Tibial nerve (tissue), 4 donors: ENCODE measurements at regions not wholly inside any gene's neighbourhood (a gene's known extent, or its start where the extent isn't known, plus 50 kb on each side); places are given as distances from the start of the nearest gene placed in this dataset.

Experiments
- DNase-seq, 2 donors: peaks; one replicate each; pipeline ENCODE4 v3.0.0-alpha.2; 2019; ENCODE audit warnings: low spot score in 2 of 2
- H3K27ac ChIP-seq, 4 donors: fragments of 200-600 bp; sonication (generic) in 3 of 4; one replicate each; pipeline ENCODE4 v1.5.1; 2017 to 2019; ENCODE audit warnings: mild to moderate bottlenecking in 1 of 4
- H3K27me3 ChIP-seq, 2 donors: fragments of 200-600 bp; sonication (generic) in 1 of 2; one replicate each; pipeline versions ENCODE4 v1.5.1 to v1.6.0; 2017 to 2019
- H3K36me3 ChIP-seq, 3 donors: fragments of 200-600 bp; sonication (generic); one replicate each; pipeline ENCODE4 v1.5.1; 2018 to 2019
- H3K4me1 ChIP-seq, 4 donors: fragments of 200-600 bp; sonication (generic) in 3 of 4; one replicate each; pipeline ENCODE4 v1.5.1; 2017 to 2019
- H3K4me3 ChIP-seq, 4 donors: fragments of 200-600 bp; sonication (generic) in 3 of 4; one replicate each; pipeline ENCODE4 v1.5.1; 2017 to 2019; ENCODE audit warnings: mild to moderate bottlenecking in 1 of 4, moderate library complexity in 1 of 4
- H3K9me3 ChIP-seq, 4 donors: fragments of 200-600 bp; sonication (generic) in 3 of 4; one replicate each; pipeline ENCODE4 v1.5.1; 2017 to 2019
- EP300 ChIP-seq, 2 donors: sonication (generic); formaldehyde crosslinking; IDR thresholded peaks; one replicate each; pipeline ENCODE4 v1.6.1; 2017; ENCODE audit warnings: antibody characterized with exemption in 2 of 2, mild to moderate bottlenecking in 1 of 2
- POLR2A ChIP-seq, 2 donors: fragments of 450-650 bp; IDR thresholded peaks; one replicate each; pipeline ENCODE4 v1.6.1; 2017; ENCODE audit warnings: antibody characterized with exemption in 2 of 2, mild to moderate bottlenecking in 2 of 2, moderate library complexity in 2 of 2
- WGBS, 2 donors: methylation state at CpG; one replicate each; pipeline ENCODE4 v1.1.5; 2018; 5-methylcytosine and 5-hydroxymethylcytosine counted together
- TF ChIP-seq, protein P1 (sequence below), 5 experiments: fragments of 200-600 bp in 3 of 5; fragments of 450-650 bp in 2 of 5; sonication (generic) in 3 of 5; IDR thresholded peaks; one replicate each; pipeline ENCODE4 v1.5.1; 2016 to 2019; ENCODE audit warnings: antibody characterized with exemption in 5 of 5, mild to moderate bottlenecking in 3 of 5, moderate library complexity in 2 of 5

DNA sequence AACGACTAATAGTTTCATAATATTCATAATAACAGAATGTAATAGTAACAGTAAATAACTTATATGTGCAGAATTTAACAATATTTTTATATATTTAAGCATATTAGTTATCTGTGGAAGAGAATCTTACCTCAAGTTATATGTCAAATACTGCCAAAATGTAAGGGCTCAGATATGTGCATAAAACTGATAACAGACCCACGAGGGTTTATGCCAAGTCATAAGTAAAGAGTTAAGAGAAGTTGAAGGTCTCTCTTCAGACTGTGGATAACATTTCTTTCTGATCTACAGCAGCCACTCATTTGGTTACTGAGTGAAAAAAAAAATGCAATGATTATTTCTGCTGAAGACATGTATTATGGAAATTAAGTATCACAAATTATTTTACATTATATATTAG lies 1167.8 kb upstream of the NCAM2 start:
- no peak for DNase-seq
- no peaks in the 10 kb centered on the region for H3K36me3 ChIP-seq
- WGBS, 2 donors = 63 to 76% methylated on average over 2 of the region's 2 CpGs
- TF ChIP-seq EP300 (IDR thresholded peaks at IDR 0.05) (no peak), POLR2A (IDR thresholded peaks at IDR 0.05) (no peak)
- TF ChIP-seq, protein P1, sequence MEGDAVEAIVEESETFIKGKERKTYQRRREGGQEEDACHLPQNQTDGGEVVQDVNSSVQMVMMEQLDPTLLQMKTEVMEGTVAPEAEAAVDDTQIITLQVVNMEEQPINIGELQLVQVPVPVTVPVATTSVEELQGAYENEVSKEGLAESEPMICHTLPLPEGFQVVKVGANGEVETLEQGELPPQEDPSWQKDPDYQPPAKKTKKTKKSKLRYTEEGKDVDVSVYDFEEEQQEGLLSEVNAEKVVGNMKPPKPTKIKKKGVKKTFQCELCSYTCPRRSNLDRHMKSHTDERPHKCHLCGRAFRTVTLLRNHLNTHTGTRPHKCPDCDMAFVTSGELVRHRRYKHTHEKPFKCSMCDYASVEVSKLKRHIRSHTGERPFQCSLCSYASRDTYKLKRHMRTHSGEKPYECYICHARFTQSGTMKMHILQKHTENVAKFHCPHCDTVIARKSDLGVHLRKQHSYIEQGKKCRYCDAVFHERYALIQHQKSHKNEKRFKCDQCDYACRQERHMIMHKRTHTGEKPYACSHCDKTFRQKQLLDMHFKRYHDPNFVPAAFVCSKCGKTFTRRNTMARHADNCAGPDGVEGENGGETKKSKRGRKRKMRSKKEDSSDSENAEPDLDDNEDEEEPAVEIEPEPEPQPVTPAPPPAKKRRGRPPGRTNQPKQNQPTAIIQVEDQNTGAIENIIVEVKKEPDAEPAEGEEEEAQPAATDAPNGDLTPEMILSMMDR (IDR thresholded peaks at IDR 0.05) = no peak
- no peak overlapping the region for H3K4me3 ChIP-seq
- H3K9me3 ChIP-seq = no peaks in the 10 kb centered on the region
- H3K4me1 ChIP-seq = no peaks in the 10 kb centered on the region
- no peaks in the 10 kb centered on the region for H3K27me3 ChIP-seq
- no peak overlapping the region for H3K27ac ChIP-seq

DNA sequence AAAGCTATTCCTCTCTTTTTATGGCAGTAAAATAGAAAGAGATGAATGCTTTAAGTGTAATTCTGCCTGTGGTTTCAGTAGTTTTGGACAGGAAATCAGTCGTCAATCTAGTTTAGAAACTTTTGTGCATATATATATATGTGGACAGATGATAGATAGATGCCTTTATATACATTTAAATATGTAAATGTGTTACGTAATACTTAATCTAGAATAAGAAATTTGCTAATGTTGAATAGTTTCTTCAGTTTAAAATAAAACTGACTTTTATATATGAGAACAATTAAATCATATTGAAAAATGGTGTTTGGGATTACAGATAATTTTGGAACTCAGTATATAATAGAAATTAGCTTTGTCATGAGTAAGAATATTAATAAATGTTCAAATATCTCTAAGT lies 1165.7 kb upstream of the NCAM2 start:
- H3K4me3 ChIP-seq = no peak overlapping the region
- no peak overlapping the region for H3K27ac ChIP-seq
- no peaks in the 10 kb centered on the region for H3K4me1 ChIP-seq
- no peaks in the 10 kb centered on the region for H3K9me3 ChIP-seq
- no peaks in the 10 kb centered on the region for H3K36me3 ChIP-seq
- TF ChIP-seq EP300 (IDR thresholded peaks at IDR 0.05) (no peak), POLR2A (IDR thresholded peaks at IDR 0.05) (no peak)
- TF ChIP-seq, protein P1 (IDR thresholded peaks at IDR 0.05) = no peak
- WGBS, 2 donors = 87 to 91% methylated on average over 2 of the region's 2 CpGs
- DNase-seq = no peak
- H3K27me3 ChIP-seq = no peaks in the 10 kb centered on the region

DNA sequence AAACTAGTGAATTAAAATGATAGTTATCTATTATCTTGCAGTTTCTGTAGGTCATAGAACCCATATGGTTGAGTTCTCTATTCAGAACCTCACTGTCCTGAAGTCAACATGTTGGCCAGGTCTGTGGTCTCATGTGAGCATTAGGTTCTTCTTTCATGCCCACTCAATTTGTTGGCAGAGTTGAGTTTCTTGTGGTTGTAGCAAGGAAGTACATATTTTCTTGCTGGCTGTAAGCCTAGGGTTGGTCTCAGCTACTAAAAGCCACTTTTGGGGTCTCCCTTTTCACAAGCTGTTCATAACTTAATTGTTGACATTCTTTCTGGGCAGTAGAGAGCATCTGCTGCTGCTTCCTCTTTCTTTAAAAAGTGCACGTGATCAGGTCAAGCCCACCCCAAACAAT lies 1165.1 kb upstream of the NCAM2 start:
- no peak overlapping the region for H3K4me3 ChIP-seq
- no peak for DNase-seq
- WGBS, 2 donors = 26 to 32% methylated on average over 1 of the region's 1 CpG

DNA sequence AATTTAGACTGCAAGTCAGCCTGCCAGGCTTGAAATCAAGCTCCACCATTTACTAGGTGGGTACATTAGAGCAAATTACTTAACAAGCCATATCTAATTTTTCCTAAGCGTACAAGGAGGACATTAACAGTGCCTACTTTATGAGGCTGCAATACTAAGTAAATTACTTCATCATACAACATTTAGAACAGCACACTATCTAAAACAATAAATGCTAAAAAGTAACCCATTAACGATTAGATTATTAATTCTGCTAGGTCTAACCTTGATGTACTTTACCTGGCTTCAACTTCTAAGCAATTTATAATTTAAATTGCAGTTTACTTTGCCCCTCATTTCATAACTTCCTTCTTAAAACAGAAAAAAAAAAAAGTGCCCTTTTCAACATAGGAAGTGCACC lies 1155.6 kb upstream of the NCAM2 start:
- 88 to 89% methylated on average over 2 of the region's 2 CpGs for WGBS, 2 donors
- no peak for DNase-seq
- TF ChIP-seq POLR2A (IDR thresholded peaks at IDR 0.05) (no peak), EP300 (IDR thresholded peaks at IDR 0.05) (no peak)
- TF ChIP-seq, protein P1 (IDR thresholded peaks at IDR 0.05) = no peak

More for the DNA sequence above, 1165.1 kb upstream of the NCAM2 start:
- H3K27me3 ChIP-seq = no peaks in the 10 kb centered on the region
- no peaks in the 10 kb centered on the region for H3K4me1 ChIP-seq
- H3K9me3 ChIP-seq = no peaks in the 10 kb centered on the region
- H3K27ac ChIP-seq = no peak overlapping the region
- no peaks in the 10 kb centered on the region for H3K36me3 ChIP-seq
- TF ChIP-seq POLR2A (IDR thresholded peaks at IDR 0.05) (no peak), EP300 (IDR thresholded peaks at IDR 0.05) (no peak)
- TF ChIP-seq, protein P1 (IDR thresholded peaks at IDR 0.05) = no peak

DNA sequence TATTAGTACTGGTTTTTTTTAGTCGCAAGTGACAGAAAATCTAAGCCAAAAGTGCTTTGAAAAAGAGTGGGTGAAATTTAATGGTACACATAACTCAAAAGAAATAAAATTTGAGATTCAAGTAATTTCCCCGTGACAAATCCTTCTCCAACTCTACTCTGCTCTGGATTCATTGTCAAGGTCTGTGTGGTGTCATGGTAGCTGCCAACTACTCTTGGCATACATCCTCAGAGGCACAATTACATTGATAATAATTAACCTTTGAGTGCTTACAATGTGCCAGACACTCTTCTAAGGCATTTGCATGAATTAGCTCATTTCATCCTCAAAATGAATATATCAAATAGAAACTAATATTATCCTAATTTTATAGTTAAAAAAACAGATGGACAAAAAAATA lies 1153.9 kb upstream of the NCAM2 start:
- Histone ChIP-seq H3K9me3 (no peaks in the 10 kb centered on the region), H3K4me3 (no peak overlapping the region), H3K27ac (no peak overlapping the region), H3K4me1 (no peaks in the 10 kb centered on the region), H3K27me3 (no peaks in the 10 kb centered on the region), H3K36me3 (no peaks in the 10 kb centered on the region)
- no peak for DNase-seq
- TF ChIP-seq EP300 (IDR thresholded peaks at IDR 0.05) = no peak
- TF ChIP-seq, protein P1 (IDR thresholded peaks at IDR 0.05) = no peak
- TF ChIP-seq POLR2A (IDR thresholded peaks at IDR 0.05) = no peak
- 90 to 93% methylated on average over 2 of the region's 2 CpGs for WGBS, 2 donors

More for the DNA sequence above, 1155.6 kb upstream of the NCAM2 start:
- no peak overlapping the region for H3K4me3 ChIP-seq
- no peaks in the 10 kb centered on the region for H3K36me3 ChIP-seq
- no peaks in the 10 kb centered on the region for H3K9me3 ChIP-seq
- no peaks in the 10 kb centered on the region for H3K27me3 ChIP-seq
- no peak overlapping the region for H3K27ac ChIP-seq
- no peaks in the 10 kb centered on the region for H3K4me1 ChIP-seq
